PC-3 (cell line): ENCODE measurements at regions not wholly inside any gene's neighbourhood (a gene's known extent, or its start where the extent isn't known, plus 50 kb on each side); places are given as distances from the start of the nearest gene placed in this dataset.

Experiments
- CTCF ChIP-seq: fragments of 300-600 bp; sonication (generic); conservative IDR thresholded peaks from 2 replicates; pipeline ENCODE4 v1.5.1; 2017; ENCODE audit warnings: antibody characterized with exemption, low read depth, mild to moderate bottlenecking, low read length
- EZH2 ChIP-seq: fragments of 300-600 bp; sonication (generic); IDR thresholded peaks from one replicate; pipeline ENCODE4 v1.6.1; 2017; ENCODE audit warnings: antibody characterized with exemption, mild to moderate bottlenecking, low read length; ENCODE audit not compliant: unreplicated experiment
- EZH2phosphoT487 ChIP-seq: fragments of 300-600 bp; sonication (generic); IDR thresholded peaks from 2 replicates; pipeline ENCODE4 v1.6.1; 2018; ENCODE audit warnings: mild to moderate bottlenecking, antibody characterized with exemption, low read length, borderline replicate concordance

- TF ChIP-seq CTCF (no peak), EZH2 (no peak), EZH2phosphoT487 (no peak)
These were observed 168.6 kb downstream of the SHQ1 start for GRCh38 chr3:72679540-72680198.
